Endothelial cell (in vitro differentiated cells): ENCODE measurements at regions not wholly inside any gene's neighbourhood (a gene's known extent, or its start where the extent isn't known, plus 50 kb on each side); places are given as distances from the start of the nearest gene placed in this dataset.

Experiments
- DNase-seq: peaks from one replicate; pipeline ENCODE4 v3.0.0; 2021; ENCODE audit warnings: low spot score
- H3K27ac Mint-ChIP-seq: one replicate; pipeline ENCODE4 v1.8.0; 2021; ENCODE audit warnings: mixed read lengths, inconsistent platforms; ENCODE audit not compliant: unreplicated experiment
- H3K27me3 Mint-ChIP-seq: one replicate; pipeline ENCODE4 v1.8.0; 2021; ENCODE audit warnings: mild to moderate bottlenecking, moderate library complexity, mixed read lengths, inconsistent platforms; ENCODE audit not compliant: unreplicated experiment
- H3K36me3 Mint-ChIP-seq: one replicate; pipeline ENCODE4 v1.8.0; 2021; ENCODE audit warnings: mild to moderate bottlenecking, low read depth, mixed read lengths, inconsistent platforms; ENCODE audit not compliant: unreplicated experiment
- H3K4me1 Mint-ChIP-seq: one replicate; pipeline ENCODE4 v1.8.0; 2021; ENCODE audit warnings: mild to moderate bottlenecking, mixed read lengths, inconsistent platforms; ENCODE audit not compliant: unreplicated experiment
- H3K4me3 Mint-ChIP-seq: one replicate; pipeline ENCODE4 v1.8.0; 2021; ENCODE audit warnings: mild to moderate bottlenecking, mixed read lengths, inconsistent platforms; ENCODE audit not compliant: unreplicated experiment
- H3K9me3 Mint-ChIP-seq: one replicate; pipeline ENCODE4 v1.8.0; 2021; ENCODE audit warnings: mixed read lengths, inconsistent platforms; ENCODE audit not compliant: unreplicated experiment
- TF ChIP-seq, protein P1 (sequence below): fragments of 200-600 bp; sonication (generic); IDR thresholded peaks from one replicate; pipeline ENCODE4 v1.5.0; 2021; ENCODE audit warnings: antibody characterized with exemption; ENCODE audit not compliant: unreplicated experiment

DNA sequence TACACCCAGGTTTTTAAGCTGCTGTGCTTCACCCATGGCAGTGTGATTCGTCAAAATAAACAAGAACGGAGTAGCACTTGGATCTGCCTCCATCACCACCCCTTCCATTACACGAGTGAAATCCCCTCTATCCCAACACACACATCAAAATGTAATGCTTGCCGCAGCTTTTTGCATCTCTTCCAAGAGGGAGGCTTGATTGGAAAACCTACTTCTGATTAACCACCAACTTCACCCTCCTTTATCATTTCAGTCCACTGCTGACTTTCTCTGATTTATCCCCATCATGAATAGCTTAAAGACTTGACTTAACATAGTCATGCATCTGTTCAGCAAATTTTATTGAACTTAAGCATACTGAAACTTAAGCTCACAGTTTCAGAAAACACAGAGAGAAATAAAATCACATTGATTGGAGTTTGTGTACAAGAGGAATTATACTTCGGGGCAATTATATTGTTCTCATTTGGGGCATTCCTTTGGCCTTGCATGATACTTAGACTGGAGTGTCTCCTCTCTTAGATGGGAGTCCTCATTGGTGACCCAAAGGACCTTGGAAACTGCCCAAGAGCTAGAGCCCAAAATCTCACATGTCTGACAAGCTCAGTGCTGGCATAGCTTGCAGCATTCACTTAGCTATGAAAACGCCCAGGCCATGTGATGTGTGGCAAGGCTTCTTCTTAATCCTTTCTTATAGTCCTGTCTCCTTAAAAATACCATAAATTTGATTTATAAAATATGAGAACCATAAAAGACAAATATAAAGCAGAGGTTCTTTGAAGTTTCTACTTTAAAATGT, 124.3 kb upstream of the UMPS start:
- no peak for DNase-seq
- Mint-ChIP-seq H3K27ac (no peak overlapping the region), H3K36me3 (peaks cover 15% of the 10 kb centered on the region), H3K4me3 (no peak overlapping the region), H3K27me3 (no peaks in the 10 kb centered on the region), H3K4me1 (peaks cover 8% of the 10 kb centered on the region), H3K9me3 (no peaks in the 10 kb centered on the region)
- TF ChIP-seq, protein P1, sequence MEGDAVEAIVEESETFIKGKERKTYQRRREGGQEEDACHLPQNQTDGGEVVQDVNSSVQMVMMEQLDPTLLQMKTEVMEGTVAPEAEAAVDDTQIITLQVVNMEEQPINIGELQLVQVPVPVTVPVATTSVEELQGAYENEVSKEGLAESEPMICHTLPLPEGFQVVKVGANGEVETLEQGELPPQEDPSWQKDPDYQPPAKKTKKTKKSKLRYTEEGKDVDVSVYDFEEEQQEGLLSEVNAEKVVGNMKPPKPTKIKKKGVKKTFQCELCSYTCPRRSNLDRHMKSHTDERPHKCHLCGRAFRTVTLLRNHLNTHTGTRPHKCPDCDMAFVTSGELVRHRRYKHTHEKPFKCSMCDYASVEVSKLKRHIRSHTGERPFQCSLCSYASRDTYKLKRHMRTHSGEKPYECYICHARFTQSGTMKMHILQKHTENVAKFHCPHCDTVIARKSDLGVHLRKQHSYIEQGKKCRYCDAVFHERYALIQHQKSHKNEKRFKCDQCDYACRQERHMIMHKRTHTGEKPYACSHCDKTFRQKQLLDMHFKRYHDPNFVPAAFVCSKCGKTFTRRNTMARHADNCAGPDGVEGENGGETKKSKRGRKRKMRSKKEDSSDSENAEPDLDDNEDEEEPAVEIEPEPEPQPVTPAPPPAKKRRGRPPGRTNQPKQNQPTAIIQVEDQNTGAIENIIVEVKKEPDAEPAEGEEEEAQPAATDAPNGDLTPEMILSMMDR, result no peak

DNA sequence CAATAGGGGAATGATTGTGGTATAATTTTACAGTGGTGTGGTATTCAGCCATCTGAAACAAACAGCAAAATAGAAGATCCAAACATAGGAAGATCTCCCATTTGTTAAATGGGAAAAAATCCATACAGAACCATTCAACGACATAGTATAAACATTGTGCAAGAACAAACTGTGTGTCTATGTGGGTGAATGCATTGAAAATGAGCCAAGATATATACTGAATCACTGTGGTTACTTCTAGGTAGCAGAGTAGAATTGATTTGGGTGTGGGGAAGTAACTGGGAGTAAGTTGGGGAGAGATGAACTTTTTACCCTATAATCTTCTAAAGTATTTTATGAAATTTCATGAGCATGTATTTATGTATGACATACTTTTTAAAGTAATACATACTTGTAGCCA, 123.1 kb upstream of the UMPS start:
- Mint-ChIP-seq H3K27ac (no peak overlapping the region), H3K36me3 (peaks cover 13% of the 10 kb centered on the region), H3K4me1 (peaks cover 17% of the 10 kb centered on the region), H3K27me3 (peaks cover 1% of the 10 kb centered on the region), H3K9me3 (no peaks in the 10 kb centered on the region), H3K4me3 (no peak overlapping the region)
- TF ChIP-seq, protein P1, result no peak
- DNase-seq, result no peak

DNA sequence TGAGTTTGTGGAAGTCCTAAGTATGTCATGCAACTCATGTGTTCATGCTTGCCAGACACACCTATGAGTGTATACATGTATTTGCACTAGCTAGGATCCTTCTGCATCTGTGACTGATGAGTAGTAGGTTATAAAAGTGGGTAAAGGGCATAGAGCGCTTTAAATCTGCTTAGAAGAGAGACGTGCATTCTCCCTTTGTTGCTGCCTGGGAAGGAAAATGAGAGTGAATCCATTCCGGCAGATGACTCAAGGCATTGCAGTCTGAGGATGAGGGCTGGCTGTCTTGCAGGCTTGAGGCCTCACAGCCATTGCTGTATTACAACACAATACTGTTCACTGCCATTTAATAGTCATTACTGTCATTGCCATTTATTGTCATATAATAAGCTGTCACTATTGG, 120.8 kb upstream of the UMPS start:
- Mint-ChIP-seq H3K4me3 (no peak overlapping the region), H3K27ac (no peak overlapping the region), H3K27me3 (peaks cover 3% of the 10 kb centered on the region), H3K9me3 (no peaks in the 10 kb centered on the region), H3K36me3 (peaks cover 4% of the 10 kb centered on the region), H3K4me1 (peaks cover 11% of the 10 kb centered on the region)
- TF ChIP-seq, protein P1, result no peak
- DNase-seq, result no peak

DNA sequence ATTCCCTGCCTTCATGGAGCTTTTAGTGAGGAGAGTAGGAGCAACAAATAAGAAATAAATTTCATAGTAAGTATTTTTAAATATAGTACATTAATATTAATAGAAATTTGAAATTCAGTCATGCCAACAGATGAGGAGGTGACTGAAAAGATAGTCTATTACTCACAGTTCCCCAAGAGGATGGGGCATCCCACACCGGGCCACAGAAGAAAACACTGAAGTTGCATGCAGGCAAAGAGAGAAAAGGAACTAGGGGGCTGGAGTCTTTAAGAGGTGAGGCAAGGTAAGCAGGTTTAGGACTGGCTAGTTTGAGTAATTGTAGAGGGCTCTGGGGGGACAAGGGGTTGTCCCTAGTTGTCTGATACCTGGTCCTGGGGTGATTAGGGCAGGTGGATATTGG, 120.1 kb upstream of the UMPS start:
- Mint-ChIP-seq H3K36me3 (peaks cover 4% of the 10 kb centered on the region), H3K27me3 (peaks cover 3% of the 10 kb centered on the region), H3K9me3 (no peaks in the 10 kb centered on the region), H3K27ac (peak overlapping the region; percentile 58), H3K4me1 (peaks cover 16% of the 10 kb centered on the region), H3K4me3 (no peak overlapping the region)
- DNase-seq, result no peak
- TF ChIP-seq, protein P1, result no peak

DNA sequence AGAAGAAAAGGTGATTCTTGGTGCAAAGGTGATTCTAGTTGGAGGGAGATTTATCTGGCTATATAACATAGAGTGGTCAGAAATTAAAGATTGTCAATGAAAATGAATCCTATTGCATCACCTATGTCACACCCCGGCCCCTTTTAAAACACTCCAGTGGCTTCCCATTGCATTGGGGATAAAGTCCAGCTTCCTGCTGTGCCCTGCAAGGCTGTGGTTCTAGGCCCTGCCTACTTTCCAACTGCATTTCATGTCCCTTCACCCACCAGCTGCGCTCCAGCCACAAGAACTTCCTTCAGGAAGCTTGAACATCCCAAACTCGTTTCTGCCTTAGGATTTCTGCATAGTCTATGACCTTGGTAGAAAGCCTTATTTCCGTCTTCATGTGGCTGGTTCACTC, 118.7 kb upstream of the UMPS start:
- Mint-ChIP-seq H3K9me3 (no peaks in the 10 kb centered on the region), H3K4me1 (peaks cover 26% of the 10 kb centered on the region), H3K36me3 (peaks cover 8% of the 10 kb centered on the region), H3K27ac (no peak overlapping the region), H3K4me3 (no peak overlapping the region), H3K27me3 (peaks cover 5% of the 10 kb centered on the region)
- no peak for DNase-seq
- TF ChIP-seq, protein P1, result no peak
